ENCODE measurements at regions not wholly inside any gene's neighbourhood (a gene's known extent, or its start where the extent isn't known, plus 50 kb on each side); places are given as distances from the start of the nearest gene placed in this dataset.

DNA sequence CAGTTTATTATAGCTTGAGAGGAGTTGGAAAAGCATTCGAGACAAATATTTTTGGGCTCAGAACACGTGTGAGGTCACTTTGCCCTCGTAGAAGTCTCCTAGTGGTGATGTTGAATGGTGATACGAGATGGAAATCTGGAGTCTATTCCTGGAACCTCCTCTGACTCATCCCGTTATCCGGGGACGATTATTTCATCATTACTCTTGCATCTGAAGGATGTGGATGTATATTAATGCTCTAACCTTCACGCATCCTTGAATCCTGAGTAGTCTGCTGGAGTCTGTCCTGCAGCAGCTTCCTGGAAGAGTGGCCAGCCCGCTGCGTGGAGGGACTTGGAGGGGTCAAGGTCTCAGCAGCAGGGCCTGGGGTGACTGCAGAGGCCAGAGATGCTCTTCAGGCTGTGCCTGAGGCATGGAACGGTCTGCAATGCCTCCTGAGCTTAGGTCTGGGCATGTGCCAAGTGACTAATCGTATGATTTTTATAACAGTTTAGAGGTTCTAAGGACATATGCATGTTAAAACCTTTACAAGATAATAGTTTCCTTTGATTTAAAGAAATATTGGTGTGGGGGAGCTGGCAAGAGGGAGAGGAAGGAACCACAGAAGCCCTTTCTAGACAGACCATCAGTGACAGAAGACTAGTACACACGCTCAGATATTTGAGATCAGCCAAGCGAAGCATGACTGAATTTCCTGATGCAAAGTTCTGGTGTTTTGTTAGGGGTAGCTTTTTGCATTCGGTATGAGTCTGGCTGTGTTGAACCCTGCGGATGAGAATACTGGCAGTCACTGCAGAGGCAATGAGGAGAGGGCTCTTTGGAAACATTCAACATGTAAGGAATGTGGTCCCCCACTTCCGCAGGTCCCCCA lies 400.2 kb downstream of the QKI start:
- Histone ChIP-seq H3K4me2 (ENCODE audit: low read length) (peak overlapping the region; percentile 55), H3K27ac (ENCODE audit: low read depth, low read length) (peak overlapping the region; percentile 38), H3K9ac (ENCODE audit: low read length) (peak overlapping the region; percentile 20), H3K4me3 (ENCODE audit: insufficient read depth, low read depth, low read length) (no peak overlapping the region), H3K4me1 (ENCODE audit: insufficient read depth, low read length) (peaks cover 13% of the 10 kb centered on the region), H3K79me2 (ENCODE audit: insufficient read depth, low read length) (no peaks in the 10 kb centered on the region), H3K9me3 (ENCODE audit: insufficient read depth, low read depth, low read length) (no peaks in the 10 kb centered on the region), H4K20me1 (ENCODE audit: insufficient read depth, low read length) (no peaks in the 10 kb centered on the region), H3K27me3 (ENCODE audit: insufficient read depth, low read length) (no peaks in the 10 kb centered on the region), H3K36me3 (ENCODE audit: insufficient read depth, low read length) (no peaks in the 10 kb centered on the region), H2AFZ (ENCODE audit: low read depth, low read length) (no peak overlapping the region)
- no peak for TF ChIP-seq EZH2 (IDR thresholded peaks at IDR 0.05; ENCODE audit: insufficient read depth, low read length)
- TF ChIP-seq, protein P1, sequence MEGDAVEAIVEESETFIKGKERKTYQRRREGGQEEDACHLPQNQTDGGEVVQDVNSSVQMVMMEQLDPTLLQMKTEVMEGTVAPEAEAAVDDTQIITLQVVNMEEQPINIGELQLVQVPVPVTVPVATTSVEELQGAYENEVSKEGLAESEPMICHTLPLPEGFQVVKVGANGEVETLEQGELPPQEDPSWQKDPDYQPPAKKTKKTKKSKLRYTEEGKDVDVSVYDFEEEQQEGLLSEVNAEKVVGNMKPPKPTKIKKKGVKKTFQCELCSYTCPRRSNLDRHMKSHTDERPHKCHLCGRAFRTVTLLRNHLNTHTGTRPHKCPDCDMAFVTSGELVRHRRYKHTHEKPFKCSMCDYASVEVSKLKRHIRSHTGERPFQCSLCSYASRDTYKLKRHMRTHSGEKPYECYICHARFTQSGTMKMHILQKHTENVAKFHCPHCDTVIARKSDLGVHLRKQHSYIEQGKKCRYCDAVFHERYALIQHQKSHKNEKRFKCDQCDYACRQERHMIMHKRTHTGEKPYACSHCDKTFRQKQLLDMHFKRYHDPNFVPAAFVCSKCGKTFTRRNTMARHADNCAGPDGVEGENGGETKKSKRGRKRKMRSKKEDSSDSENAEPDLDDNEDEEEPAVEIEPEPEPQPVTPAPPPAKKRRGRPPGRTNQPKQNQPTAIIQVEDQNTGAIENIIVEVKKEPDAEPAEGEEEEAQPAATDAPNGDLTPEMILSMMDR (IDR thresholded peaks at IDR 0.05; ENCODE audit: insufficient read depth, low read depth, low read length), result peak; percentile 38
- no peak overlapping the region for H3K27ac Mint-ChIP-seq (ENCODE audit: unreplicated experiment)
- H3K9me3 Mint-ChIP-seq (ENCODE audit: unreplicated experiment), result peaks cover 4% of the 10 kb centered on the region
- FAIRE-seq (peak; percentile 75), DNase-seq (ENCODE audit: low read depth) (peak; percentile 97)
- H3K36me3 Mint-ChIP-seq (ENCODE audit: low read depth, unreplicated experiment), result no peaks in the 10 kb centered on the region
- no peaks in the 10 kb centered on the region for H3K4me1 Mint-ChIP-seq (ENCODE audit: low read depth, unreplicated experiment)
- H3K27me3 Mint-ChIP-seq (ENCODE audit: low read depth, unreplicated experiment), result peaks cover 2% of the 10 kb centered on the region
- H3K4me3 Mint-ChIP-seq (ENCODE audit: unreplicated experiment), result no peak overlapping the region

DNA sequence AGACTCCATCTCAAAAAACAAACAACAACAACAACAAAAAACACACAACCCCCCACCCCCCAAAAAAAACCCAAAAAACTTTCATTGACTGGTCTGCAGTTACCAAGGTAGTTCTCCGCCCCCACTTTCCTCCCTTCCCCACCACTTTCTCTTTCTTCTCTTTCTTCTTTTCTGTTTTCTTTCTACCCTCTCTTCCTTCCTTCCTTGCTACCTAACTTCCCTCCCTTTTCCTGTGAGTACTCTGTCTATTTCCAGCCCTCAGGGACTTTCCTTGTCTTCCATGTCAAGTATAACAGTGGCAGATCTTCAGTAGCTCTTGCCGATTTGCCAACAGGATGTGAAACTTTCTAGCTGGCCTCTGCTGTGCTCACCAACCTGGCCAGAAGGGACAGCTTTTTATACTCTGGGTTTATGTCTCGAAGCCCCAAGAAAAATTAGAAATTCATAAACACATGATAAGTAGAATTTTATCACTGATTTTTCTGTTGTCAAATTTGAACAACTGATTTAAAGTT lies 399.5 kb downstream of the QKI start:
- H3K27ac ChIP-seq (ENCODE audit: low read depth, low read length), result peak overlapping the region; percentile 38
- Mint-ChIP-seq H3K4me3 (ENCODE audit: unreplicated experiment) (no peak overlapping the region), H3K4me1 (ENCODE audit: low read depth, unreplicated experiment) (no peaks in the 10 kb centered on the region), H3K27me3 (ENCODE audit: low read depth, unreplicated experiment) (peaks cover 2% of the 10 kb centered on the region), H3K9me3 (ENCODE audit: unreplicated experiment) (peaks cover 4% of the 10 kb centered on the region), H3K27ac (ENCODE audit: unreplicated experiment) (no peak overlapping the region), H3K36me3 (ENCODE audit: low read depth, unreplicated experiment) (no peaks in the 10 kb centered on the region)
- H4K20me1 ChIP-seq (ENCODE audit: insufficient read depth, low read length), result no peaks in the 10 kb centered on the region
- H3K4me1 ChIP-seq (ENCODE audit: insufficient read depth, low read length), result peaks cover 13% of the 10 kb centered on the region
- DNase-seq (ENCODE audit: low read depth) (no peak), FAIRE-seq (no peak)
- H3K4me3 ChIP-seq (ENCODE audit: insufficient read depth, low read depth, low read length), result no peak overlapping the region
- no peaks in the 10 kb centered on the region for H3K79me2 ChIP-seq (ENCODE audit: insufficient read depth, low read length)
- no peaks in the 10 kb centered on the region for H3K27me3 ChIP-seq (ENCODE audit: insufficient read depth, low read length)
- H3K4me2 ChIP-seq (ENCODE audit: low read length), result peak overlapping the region; percentile 55
- no peak for TF ChIP-seq EZH2 (IDR thresholded peaks at IDR 0.05; ENCODE audit: insufficient read depth, low read length)
- TF ChIP-seq, protein P1 (IDR thresholded peaks at IDR 0.05; ENCODE audit: insufficient read depth, low read depth, low read length), result no peak
- H3K36me3 ChIP-seq (ENCODE audit: insufficient read depth, low read length), result no peaks in the 10 kb centered on the region
- H3K9me3 ChIP-seq (ENCODE audit: insufficient read depth, low read depth, low read length), result no peaks in the 10 kb centered on the region
- no peak overlapping the region for H2AFZ ChIP-seq (ENCODE audit: low read depth, low read length)
- peak overlapping the region; percentile 20 for H3K9ac ChIP-seq (ENCODE audit: low read length)

DNA sequence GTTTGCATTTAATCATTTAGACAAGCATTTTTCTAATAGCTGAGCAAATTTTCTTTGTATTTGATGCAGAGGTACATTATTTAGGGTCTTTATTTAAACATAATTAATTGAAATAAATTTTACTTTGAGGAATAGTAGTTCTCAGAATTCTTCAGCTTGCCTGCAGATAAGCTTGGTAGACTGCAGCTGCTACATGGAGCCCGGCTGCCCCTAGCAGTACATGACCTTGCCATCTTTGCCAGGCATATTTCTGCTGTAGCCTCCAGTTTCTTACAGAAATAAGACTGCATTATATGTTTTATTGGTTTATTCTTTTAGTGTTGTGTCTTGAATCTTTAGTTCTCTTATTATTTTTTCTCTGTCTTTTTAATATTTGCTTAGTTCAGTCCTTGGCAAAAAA lies 396.8 kb downstream of the QKI start:
- Histone ChIP-seq H3K9me3 (ENCODE audit: insufficient read depth, low read depth, low read length) (no peaks in the 10 kb centered on the region), H3K27me3 (ENCODE audit: insufficient read depth, low read length) (no peaks in the 10 kb centered on the region), H3K4me1 (ENCODE audit: insufficient read depth, low read length) (peaks cover 13% of the 10 kb centered on the region), H2AFZ (ENCODE audit: low read depth, low read length) (no peak overlapping the region), H3K4me3 (ENCODE audit: insufficient read depth, low read depth, low read length) (no peak overlapping the region), H3K27ac (ENCODE audit: low read depth, low read length) (no peak overlapping the region), H3K79me2 (ENCODE audit: insufficient read depth, low read length) (no peaks in the 10 kb centered on the region), H3K36me3 (ENCODE audit: insufficient read depth, low read length) (no peaks in the 10 kb centered on the region), H3K9ac (ENCODE audit: low read length) (no peak overlapping the region), H4K20me1 (ENCODE audit: insufficient read depth, low read length) (no peaks in the 10 kb centered on the region), H3K4me2 (ENCODE audit: low read length) (no peak overlapping the region)
- Mint-ChIP-seq H3K9me3 (ENCODE audit: unreplicated experiment) (peaks cover 7% of the 10 kb centered on the region), H3K27ac (ENCODE audit: unreplicated experiment) (no peak overlapping the region), H3K36me3 (ENCODE audit: low read depth, unreplicated experiment) (no peaks in the 10 kb centered on the region), H3K4me1 (ENCODE audit: low read depth, unreplicated experiment) (no peaks in the 10 kb centered on the region), H3K27me3 (ENCODE audit: low read depth, unreplicated experiment) (peaks cover 2% of the 10 kb centered on the region), H3K4me3 (ENCODE audit: unreplicated experiment) (no peak overlapping the region)
- TF ChIP-seq EZH2 (IDR thresholded peaks at IDR 0.05; ENCODE audit: insufficient read depth, low read length), result no peak
- TF ChIP-seq, protein P1 (IDR thresholded peaks at IDR 0.05; ENCODE audit: insufficient read depth, low read depth, low read length), result no peak
- FAIRE-seq, result no peak
- no peak for DNase-seq (ENCODE audit: low read depth)
